ENCODE measurements at regions not wholly inside any gene's neighbourhood (a gene's known extent, or its start where the extent isn't known, plus 50 kb on each side); places are given as distances from the start of the nearest gene placed in this dataset.

- H3K27ac ChIP-seq: no peak overlapping the region
- TF ChIP-seq CTCF (IDR thresholded peaks at IDR 0.05; ENCODE audit: low read depth, low read length): no peak
- no peak for DNase-seq (ENCODE audit: low read depth in 1 of 2, low spot score in 1 of 2)
- no peaks in the 10 kb centered on the region for H3K4me1 ChIP-seq (ENCODE audit: low read depth)
- no peaks in the 10 kb centered on the region for H3K9me3 ChIP-seq (ENCODE audit: low read depth)
- no peak overlapping the region for H3K4me3 ChIP-seq
- no peaks in the 10 kb centered on the region for H3K27me3 ChIP-seq
- H3K36me3 ChIP-seq: no peaks in the 10 kb centered on the region
These were observed 1672.7 kb upstream of the TMEFF2 start for GRCh38 chr2:193867454-193867853.

- Histone ChIP-seq H3K4me3 (no peak overlapping the region), H3K36me3 (no peaks in the 10 kb centered on the region), H3K27me3 (no peaks in the 10 kb centered on the region), H3K4me1 (ENCODE audit: low read depth) (no peaks in the 10 kb centered on the region), H3K9me3 (ENCODE audit: low read depth) (no peaks in the 10 kb centered on the region), H3K27ac (no peak overlapping the region)
- DNase-seq (ENCODE audit: low read depth in 1 of 2, low spot score in 1 of 2): no peak
- no peak for TF ChIP-seq CTCF (IDR thresholded peaks at IDR 0.05; ENCODE audit: low read depth, low read length)
These were observed 1666.8 kb upstream of the TMEFF2 start for GRCh38 chr2:193861557-193861956.

DNA sequence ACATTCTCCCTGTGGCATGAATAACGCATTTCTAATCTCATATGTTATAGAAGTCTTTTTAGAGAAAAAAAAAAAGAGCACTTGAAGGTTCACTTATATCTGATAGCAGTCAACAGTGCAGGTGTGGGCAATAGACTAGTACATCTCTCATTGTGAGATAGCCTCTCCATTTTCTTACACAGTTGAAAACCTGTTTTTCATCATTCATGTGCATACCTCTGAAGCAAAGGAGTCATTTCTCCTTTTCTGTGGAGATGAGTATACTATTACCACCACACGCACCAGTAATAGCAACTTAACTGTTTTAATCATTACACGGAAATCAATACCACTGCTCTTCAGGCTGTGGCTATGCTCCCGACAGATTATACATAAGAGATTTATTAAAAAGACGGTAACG, 1653.3 kb upstream of the TMEFF2 start:
- H3K27me3 ChIP-seq: no peaks in the 10 kb centered on the region
- H3K4me1 ChIP-seq (ENCODE audit: low read depth): no peaks in the 10 kb centered on the region
- TF ChIP-seq CTCF (IDR thresholded peaks at IDR 0.05; ENCODE audit: low read depth, low read length): no peak
- DNase-seq (ENCODE audit: low read depth in 1 of 2, low spot score in 1 of 2): no peak
- no peak overlapping the region for H3K27ac ChIP-seq
- no peak overlapping the region for H3K4me3 ChIP-seq
- H3K36me3 ChIP-seq: no peaks in the 10 kb centered on the region
- no peaks in the 10 kb centered on the region for H3K9me3 ChIP-seq (ENCODE audit: low read depth)

GRCh38 chr2:193847130-193847529, 1652.4 kb upstream of the TMEFF2 start:
- no peak overlapping the region for H3K27ac ChIP-seq
- H3K9me3 ChIP-seq (ENCODE audit: low read depth): no peaks in the 10 kb centered on the region
- H3K27me3 ChIP-seq: no peaks in the 10 kb centered on the region
- H3K36me3 ChIP-seq: no peaks in the 10 kb centered on the region
- no peaks in the 10 kb centered on the region for H3K4me1 ChIP-seq (ENCODE audit: low read depth)
- H3K4me3 ChIP-seq: no peak overlapping the region
- DNase-seq (ENCODE audit: low read depth in 1 of 2, low spot score in 1 of 2): peak in 1 of 2 donors; percentile 47
- TF ChIP-seq CTCF (IDR thresholded peaks at IDR 0.05; ENCODE audit: low read depth, low read length): no peak

DNA sequence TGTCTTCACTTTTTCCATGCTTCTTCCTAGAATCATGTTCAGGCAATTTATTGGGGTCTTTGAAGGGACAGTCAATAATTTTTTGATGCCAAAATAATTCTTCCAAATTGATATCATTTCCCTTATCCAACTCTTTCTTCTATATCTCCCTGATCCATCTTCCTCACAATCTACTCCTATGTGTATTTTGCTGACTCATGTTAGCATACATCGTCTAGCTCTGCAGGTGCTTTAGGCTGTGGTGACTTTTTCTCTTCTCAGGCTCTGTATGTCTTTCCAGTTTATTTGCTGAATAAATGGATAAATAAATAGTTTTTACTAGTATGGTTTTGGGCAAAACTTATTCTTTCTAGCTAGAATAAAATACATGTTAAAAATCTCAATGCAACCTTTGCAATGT, 1650.9 kb upstream of the TMEFF2 start:
- no peak for TF ChIP-seq CTCF (IDR thresholded peaks at IDR 0.05; ENCODE audit: low read depth, low read length)

DNA sequence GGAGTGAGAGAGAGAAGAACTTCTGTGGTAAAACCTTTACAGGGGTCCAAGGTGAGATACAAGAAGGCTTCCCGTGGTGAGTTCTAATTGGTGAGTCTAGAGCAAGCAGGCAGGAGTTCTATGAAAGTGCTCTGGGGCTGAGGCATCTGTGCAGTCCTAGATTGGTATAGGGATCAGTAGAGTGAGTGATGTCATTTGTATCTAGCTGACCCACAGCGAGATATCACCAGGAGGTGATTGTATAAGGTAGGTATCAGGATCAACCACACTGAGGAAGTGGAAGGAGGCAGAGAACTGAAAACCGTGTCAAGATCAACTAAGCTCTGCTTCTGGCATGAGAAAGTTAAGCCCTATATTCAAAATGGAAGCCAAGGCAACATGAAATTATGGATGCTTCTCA, 1648.9 kb upstream of the TMEFF2 start:
- Histone ChIP-seq H3K4me1 (ENCODE audit: low read depth) (no peaks in the 10 kb centered on the region), H3K27me3 (no peaks in the 10 kb centered on the region), H3K36me3 (no peaks in the 10 kb centered on the region), H3K9me3 (ENCODE audit: low read depth) (no peaks in the 10 kb centered on the region), H3K4me3 (no peak overlapping the region), H3K27ac (no peak overlapping the region)
- no peak for DNase-seq (ENCODE audit: low read depth in 1 of 2, low spot score in 1 of 2)
- TF ChIP-seq CTCF (IDR thresholded peaks at IDR 0.05; ENCODE audit: low read depth, low read length): no peak

More for the DNA sequence above, 1650.9 kb upstream of the TMEFF2 start:
- Histone ChIP-seq H3K27ac (no peak overlapping the region), H3K4me3 (no peak overlapping the region), H3K9me3 (ENCODE audit: low read depth) (no peaks in the 10 kb centered on the region), H3K4me1 (ENCODE audit: low read depth) (no peaks in the 10 kb centered on the region), H3K36me3 (no peaks in the 10 kb centered on the region), H3K27me3 (no peaks in the 10 kb centered on the region)
- no peak for DNase-seq (ENCODE audit: low read depth in 1 of 2, low spot score in 1 of 2)
